ENCODE measurements at regions not wholly inside any gene's neighbourhood (a gene's known extent, or its start where the extent isn't known, plus 50 kb on each side); places are given as distances from the start of the nearest gene placed in this dataset.

DNA sequence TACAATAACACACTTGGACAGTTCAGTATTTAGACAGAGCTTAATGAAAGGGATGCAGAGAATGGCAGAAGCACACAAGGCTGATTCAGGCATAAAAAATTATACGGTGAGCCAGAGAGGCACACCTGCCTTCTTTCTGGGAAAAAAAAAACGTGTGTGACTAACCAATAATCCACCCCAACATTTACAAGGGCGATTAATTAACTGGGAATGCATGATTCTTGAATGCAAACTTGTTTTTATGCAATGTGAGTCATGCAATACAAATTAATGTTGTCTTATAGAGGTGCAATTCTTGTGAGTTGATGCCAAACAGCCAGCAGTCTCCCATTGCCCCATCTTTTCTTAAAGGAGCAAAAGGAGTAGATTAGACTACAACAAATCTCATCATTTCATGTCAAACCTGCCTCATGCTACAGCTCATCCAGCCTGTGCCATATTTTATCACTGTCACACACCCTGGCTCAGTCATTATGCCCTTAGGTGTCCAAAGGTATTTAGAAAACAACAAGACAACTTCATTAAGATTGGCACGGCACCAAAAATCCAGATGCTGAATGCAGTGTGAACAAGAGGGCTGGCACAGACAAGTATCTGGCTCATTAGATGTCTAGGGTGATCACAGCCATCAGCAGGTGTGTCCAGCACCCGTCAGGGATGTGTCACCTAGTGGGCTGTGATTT, 721.1 kb downstream of the EFNB2 start:
- DNase-seq (ENCODE audit: low read depth), result no peak

DNA sequence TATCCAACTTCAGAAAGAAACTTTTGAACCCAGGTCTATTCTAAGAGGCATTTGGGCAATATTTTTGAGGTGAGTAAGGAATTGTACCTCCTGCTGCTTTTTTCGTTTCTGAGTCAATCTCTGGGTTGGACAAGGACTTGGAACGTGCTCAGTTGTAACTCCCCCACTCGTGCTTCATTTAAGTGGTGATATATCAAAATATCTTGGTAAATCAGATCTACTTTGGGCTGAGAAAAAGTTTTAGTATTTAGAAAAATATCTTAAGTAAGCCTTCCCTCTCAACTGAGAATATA, 728.9 kb downstream of the EFNB2 start:
- DNase-seq (ENCODE audit: low read depth), result no peak

DNA sequence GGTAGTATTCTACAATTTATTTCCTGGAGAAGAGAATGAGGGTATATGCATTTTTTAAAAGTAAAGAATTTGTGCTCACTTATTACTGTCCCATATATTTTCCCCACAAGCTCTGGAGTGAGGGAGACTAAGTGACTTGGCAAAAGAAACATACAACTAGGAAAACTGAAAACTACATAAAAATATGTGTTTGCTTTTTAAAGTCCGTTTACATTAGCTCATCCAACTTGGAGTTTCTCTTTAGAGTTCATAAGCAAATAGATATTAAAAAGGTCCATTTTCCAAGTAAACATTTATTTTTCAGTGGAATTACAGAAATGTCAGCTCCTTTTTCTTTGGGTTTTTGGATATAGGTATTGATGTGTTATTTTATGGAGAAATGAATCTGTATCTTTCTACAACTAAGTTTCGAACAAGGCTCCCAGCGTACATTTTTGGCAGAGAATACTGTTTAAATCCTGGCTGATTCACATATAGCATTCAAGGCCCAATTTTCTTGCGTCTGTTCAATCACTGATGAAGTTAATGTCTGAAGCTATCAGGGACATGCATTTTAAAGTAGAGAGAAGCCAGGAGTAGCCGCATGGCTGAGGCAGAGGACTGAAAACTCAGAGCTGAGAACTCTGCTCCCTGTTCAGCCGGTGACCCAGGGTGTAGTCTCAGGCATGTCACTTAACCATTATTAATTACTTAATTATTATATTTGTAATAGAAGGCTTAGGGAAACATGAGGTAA, 729.4 kb downstream of the EFNB2 start:
- DNase-seq (ENCODE audit: low read depth), result no peak

DNA sequence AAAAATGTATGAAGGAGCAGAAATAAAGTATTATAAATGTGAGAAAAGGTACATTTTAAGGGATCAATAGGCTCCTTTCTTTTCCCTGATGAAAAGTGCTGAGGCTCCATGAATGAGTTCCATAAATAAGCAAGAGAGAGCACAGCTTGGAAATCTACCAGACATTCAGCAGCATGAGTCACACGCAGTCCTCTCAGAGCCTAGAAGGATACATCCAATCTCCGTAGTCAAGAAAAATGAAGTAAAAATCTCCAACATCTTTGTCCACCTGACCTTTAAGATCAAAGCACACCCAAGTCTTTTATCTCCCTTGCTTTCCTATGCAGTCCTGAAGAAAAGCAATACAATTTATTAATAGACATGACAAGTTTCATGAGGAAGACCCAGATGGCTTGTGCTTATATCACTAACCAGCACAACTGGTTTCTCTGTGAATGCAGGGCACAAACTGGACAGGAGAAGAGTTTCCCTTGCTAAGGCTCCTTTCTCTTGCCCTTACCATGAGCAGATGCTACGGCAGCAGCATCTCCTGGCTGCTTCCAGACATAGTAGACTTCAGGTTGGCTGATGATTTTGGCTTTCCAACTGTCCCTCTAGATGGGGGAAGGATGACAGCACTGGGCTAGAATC, 730.8 kb downstream of the EFNB2 start:
- peak; percentile 56 for DNase-seq (ENCODE audit: low read depth)

DNA sequence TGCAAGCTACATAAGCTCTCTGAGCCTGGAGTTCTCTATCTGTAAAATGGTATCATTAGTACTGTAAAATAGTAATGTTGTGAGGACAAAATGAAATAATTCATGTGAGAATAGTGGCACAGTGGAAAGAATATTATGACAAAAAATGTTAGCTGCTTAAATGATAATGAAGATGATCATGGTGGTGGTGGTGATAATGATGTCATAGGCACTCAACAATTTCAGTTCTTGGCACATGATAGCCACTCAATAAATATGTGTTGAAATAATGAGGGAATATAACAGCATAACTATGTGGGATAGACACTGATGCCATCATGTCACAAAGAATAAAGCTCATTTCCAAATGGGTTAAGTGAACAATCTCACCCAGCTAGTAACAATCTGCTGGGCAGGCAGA, 736.3 kb downstream of the EFNB2 start:
- DNase-seq (ENCODE audit: low read depth), result no peak

DNA sequence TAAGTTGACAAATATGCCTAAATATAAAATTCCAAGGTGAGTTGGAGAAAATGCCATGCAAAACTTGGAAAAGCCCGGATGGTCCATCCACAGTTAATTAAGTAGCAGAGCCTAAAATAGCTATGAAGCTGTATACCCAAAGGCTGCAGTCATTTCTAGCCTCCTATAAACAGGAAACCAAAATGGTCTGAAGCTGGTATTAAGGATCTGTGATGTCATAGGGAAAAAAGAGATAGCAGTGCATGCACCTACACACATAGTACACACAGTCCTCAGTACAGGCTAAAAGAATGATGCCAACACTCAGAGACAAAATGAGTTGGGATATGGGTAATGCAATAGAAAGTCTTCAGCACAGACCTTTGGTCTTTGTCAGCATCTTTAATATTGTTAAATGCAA, 736.9 kb downstream of the EFNB2 start:
- no peak for DNase-seq (ENCODE audit: low read depth)

DNA sequence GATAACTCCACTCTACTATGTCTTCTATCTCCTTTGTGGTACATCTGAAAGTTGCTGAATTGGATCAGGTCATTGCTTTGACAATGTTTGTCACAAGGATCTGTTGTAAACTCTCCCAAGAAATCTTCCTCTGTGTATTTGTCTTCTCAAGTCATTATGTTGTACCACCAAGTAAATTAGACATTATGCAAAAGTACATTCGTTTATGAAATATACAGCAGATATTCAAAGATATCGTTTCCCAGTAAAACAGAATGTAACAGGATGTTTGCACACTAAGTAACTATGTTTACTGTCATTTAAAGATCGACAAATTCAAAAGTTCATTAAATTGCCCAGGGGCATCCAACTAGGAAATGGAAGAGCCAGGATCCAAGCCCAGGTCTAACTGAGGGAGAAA, 739.4 kb downstream of the EFNB2 start:
- no peak for DNase-seq (ENCODE audit: low read depth)

DNA sequence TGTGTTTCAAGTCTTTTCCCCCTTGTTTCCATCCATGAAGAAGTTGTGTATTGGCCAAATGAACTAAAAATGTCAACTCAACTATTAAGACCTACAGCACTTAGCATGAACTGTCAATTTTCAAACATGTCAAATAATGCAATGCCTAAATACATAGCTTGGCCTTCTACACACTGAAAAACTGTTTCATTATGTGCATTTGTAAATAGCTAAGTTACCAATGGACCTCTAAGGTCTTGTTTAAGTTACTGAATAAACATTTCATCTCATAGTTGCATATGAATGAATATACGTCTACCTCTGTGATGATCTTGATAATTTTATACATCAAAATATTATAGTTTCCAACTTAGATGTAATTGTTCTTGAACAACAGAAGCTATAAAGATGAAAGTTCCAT, 744.5 kb downstream of the EFNB2 start:
- no peak for DNase-seq (ENCODE audit: low read depth)

DNA sequence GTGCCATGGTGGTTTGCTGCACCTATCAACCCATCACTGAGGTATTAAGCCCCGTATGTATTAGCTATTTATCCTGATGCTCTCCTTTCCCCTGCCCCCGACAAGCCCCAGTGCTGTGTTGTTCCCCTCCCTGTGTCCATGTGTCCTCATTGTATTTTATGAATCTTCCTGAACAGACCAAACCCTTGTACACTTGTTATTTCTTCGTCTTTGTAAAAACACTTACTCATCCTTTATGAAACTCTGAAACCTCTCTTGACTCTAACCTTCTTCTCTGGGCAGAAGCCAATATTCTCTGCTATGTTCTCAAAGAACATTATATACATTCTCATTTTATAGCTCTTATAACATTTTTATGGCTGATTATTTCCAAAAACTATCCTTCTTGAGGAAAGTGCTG, 746.9 kb downstream of the EFNB2 start:
- DNase-seq (ENCODE audit: low read depth), result no peak

DNA sequence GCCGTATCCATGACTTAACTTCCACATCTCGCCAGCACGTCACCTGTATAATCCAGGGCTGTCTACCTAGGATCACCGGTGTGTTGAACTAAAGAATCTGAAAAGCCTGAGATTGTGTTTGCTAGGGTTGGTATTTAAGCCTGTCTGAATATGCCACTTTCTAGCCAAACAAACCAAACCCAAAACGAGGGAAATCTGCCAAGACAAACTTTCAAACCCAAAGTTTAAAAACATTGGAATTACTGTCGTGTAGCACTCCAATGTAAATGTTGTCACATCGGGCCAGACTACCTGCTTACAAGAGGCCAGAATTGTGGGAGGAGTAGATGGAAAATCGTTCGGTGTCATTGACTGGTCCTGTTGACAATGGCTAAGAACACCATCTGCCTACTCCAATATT, 747.8 kb downstream of the EFNB2 start:
- DNase-seq (ENCODE audit: low read depth), result no peak

DNA sequence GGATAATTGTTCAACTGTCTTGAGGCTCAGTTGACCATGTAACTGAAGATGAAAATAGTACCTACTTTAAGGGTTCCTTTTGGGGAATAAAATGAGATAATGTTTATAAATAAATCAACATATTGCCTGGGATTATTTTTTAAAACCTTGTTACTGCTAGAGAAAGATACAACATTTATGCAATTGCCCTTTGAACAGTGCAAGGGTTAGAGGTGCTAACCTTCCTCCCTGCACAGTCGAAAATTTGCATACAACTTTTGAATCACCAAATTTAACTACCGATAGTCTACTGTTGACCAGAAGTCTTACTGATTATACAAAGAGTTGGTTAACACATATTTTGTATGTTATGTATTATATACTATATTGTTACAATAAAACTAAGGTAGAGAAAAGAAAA, 750.0 kb downstream of the EFNB2 start:
- no peak for DNase-seq (ENCODE audit: low read depth)

DNA sequence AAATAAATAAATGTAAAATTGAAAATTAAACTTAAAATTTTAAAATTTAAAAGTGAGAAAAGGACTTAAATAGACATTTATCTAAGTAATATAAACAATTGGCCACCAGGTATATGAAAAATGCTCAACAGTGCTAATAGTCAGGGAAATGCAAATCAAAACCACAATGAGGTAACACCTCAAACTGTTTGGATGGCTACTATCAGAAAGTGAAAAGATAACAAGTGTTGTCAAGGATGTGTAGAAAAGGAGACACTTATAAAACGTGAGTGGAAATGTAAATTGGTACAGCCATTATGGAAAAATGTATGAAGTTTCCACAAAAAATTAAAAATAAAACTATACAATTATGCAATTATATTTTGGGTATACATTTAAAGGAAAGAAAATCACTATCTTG, 752.2 kb downstream of the EFNB2 start:
- no peak for DNase-seq (ENCODE audit: low read depth)

DNA sequence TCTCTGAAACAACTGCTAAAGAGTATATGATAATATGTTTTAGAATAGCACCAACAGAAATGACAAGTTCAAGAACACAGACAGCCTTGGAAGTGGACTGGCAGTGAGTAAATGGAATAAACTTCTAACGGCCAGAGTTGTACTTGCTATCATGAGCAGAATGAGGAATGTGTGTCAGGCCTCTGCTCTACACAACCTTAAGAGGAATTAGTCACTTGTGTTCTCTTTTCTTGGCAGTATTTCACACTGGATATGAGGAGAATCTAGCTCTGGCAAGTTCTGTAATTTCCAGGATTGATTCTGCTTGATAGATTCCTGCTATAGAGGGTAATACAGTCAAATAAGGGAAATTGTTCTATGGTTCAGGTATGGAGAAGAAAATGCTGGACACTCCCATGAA, 757.3 kb downstream of the EFNB2 start:
- no peak for DNase-seq (ENCODE audit: low read depth)

DNA sequence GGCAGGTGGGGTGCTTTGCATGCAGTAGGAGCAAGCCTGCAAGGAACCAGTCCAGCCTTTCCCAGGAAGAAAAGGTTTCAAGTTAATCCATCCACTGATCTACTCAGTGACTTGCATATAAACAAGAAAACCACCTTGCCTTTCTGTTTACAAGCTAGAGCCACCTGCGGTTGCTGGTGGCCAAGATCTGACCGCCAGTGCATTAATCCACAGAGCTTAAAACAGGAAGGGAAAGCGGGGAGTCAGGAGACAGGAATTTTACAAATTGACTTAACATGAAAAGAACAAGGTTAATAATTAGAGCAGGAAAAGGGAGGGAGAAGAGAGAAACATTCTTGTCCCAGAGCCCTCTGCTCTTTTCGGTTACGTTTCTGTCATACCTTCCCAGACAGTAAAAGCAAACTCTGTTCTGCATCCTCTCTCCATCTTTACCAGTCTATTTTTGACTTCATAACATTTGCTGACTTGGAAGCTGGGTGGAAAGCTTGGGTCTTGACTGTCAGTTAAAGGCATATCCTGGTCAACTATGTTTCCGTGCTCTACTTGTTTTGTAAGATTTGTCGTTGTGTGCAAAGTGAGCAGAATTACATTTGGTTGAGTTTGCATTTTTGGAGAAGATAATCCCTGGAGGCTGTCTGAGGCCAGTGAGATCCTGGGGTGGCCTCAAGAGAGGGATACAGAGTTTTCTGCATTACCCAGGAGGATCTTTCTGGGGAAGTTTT, 760.6 kb downstream of the EFNB2 start:
- DNase-seq (ENCODE audit: low read depth), result peak; percentile 26

DNA sequence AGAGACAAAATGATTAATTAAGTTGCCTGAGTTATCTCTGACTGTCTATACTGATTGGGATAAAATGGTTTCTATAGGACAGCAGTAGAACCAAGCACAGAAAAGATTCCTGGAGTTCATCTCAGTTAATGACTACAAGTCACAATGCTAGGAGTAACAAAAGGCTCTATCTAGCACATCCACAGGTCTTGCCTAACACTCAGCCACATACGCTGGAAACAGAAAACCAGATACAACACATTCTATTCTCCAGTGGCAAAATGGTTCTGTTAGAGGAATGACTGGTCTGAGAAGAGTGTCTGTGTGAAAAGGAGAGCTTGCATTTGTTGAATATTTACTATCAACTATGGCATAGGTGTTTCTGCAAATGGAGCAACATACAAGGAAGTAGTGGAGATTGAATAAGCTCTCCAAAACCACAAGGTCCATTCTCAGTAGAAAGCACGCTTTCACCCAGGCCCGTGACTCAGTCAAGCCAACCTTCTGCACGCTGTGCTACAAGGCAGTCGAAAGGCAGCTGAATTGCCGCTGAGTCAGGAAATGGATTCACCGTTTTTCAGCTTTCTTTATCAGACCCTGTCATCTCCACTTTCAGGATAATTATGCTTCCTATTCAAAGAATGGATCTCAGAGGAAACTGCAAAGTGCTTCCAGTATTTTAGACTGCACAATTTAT, 761.5 kb downstream of the EFNB2 start:
- DNase-seq (ENCODE audit: low read depth), result no peak

DNA sequence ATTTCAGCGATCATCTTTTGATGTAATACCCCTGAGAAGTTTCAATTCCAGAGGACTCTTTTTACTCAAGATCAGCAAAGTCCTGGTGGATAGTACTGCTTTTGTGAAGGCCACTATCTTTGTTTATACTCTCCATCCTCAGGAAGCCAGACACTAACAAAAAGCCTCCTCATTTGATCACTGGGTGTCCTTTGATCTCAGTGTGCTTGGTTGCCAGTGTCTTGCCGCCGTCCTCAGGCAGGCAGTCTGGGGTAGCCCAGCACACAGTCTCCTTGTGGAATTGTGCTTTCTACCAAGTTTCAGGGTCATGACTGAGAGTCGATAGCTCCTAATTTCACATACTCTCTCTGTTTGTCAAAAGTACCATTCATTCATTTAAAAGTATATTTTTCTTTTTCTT, 762.2 kb downstream of the EFNB2 start:
- DNase-seq (ENCODE audit: low read depth), result no peak

DNA sequence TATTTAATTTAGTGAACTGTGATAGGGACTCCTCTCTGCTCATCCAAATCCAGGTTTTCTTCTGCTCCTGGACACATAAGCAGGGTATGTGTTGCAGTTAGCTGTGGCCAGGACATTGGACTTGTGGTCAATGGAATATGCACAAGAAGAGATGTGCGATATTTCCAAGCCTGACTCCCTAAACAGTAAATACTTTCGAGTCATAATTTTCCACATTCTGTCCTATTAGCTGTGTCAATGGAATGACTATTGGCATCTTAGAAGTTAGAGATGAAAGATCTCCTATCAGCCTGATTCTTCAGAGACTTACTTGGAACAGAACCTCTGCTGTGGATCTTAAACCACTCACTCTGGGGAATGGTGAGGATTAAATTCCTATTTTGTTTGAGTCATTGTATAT, 771.0 kb downstream of the EFNB2 start:
- peak; percentile 10 for DNase-seq (ENCODE audit: low read depth)

DNA sequence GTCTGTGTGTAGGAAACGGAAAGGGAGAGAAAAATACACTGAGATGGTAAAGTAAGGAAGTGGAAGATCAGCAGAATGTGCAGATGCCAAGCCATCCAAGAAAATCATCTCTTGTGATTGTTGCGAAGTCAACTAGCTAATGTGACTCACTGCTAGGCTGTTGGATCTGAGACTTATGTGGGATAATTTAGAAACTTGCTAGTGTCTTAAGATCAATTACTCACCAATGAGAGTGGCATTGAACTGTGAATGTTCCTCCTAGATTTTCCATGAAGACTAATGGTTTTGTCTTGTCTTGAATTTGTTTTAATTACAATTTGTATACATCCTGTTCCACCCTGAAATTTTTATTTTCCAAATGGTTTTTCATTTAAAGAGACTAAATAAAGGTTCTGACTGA, 771.6 kb downstream of the EFNB2 start:
- no peak for DNase-seq (ENCODE audit: low read depth)

DNA sequence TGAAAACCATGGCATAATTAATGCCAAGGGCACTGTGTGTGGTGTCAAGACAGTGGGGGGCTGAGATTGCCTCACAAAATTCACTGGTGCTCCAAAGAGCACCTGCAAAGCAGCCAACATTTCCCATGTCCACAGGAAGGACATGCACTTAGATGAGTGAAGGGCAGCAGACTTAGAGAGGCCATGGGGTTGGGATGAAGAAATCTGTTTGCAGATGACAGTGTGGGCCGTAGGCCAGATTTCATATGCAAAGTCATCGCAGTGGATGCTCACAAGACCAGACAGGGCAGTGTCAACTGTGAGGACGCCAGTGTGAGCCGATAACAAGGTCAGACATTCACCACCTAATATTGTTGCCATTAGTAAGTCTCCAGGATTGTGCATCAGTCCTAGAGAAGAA, 773.4 kb downstream of the EFNB2 start:
- no peak for DNase-seq (ENCODE audit: low read depth)

DNA sequence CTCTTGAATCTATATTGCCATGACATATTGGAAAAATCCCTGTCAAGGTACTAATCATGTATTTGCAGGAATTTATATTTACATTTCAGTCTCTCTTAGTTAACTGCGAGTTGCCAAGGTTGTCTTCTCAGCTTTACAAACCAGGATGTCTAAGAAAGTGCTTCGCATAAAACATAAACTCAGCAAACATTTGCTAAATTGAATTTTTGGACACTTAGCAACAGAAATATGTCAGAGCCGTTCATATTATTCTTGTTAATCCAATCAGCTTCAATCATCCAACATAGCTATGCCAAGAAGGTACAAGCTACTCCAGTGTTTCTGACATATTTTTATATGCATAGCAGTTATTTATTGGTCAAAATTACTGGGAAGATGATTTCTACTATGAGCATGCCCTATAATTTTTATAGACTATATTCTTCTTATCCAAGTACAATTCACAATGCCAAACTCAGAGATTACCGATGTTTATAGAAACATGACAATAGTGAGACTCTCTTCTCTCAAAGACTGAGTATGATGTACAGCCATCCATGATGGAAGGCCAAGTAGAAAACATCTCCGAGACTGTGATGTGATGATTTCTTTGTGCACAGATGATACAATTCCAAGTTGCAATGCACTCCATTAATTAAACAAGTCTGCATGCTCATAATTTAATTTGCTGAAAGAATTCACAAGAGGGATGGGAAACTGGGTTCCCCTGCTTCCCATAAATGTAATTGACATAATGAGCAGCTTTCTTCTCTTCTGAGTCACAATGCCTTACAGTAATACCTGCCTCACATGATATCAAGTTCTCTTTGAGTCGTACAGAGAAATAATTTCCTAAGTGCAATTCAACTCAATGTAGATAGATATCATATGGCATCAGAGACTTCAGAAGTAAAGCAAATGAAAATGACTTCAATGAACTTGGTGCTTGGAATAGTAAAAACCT, 776.3 kb downstream of the EFNB2 start:
- no peak for DNase-seq (ENCODE audit: low read depth)

DNA sequence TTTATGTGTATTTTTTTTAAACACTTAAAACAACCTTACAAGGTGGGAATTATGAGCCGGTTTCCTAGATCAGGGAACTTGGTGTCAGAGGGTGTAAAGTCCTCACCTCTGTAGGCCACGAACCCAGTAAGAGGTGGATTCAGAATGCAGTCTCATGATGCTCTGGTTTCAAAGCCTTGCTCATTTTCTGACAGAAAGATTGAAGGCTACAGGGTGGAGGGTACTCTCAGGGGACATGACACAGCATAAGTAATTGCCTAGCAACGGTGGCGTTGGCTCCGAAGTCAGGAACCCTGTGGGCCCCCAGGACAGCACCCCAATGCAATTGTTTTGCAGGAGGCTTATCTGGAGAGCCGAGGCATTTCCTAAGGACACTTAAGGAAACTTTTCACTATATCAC, 794.7 kb downstream of the EFNB2 start:
- DNase-seq (ENCODE audit: low read depth), result no peak

All from myocyte (in vitro differentiated cells).